HL-60 (cell line): ENCODE measurements at regions not wholly inside any gene's neighbourhood (a gene's known extent, or its start where the extent isn't known, plus 50 kb on each side); places are given as distances from the start of the nearest gene placed in this dataset.

Source experiments
- GABPA ChIP-seq: IDR thresholded peaks from 2 replicates; pipeline ENCODE4 v1.6.1; 2012; ENCODE audit warnings: low read depth
- POLR2AphosphoS5 ChIP-seq: IDR thresholded peaks from 2 replicates; pipeline ENCODE4 v1.6.1; 2012; ENCODE audit warnings: low read depth
- SPI1 ChIP-seq: IDR thresholded peaks from 2 replicates; pipeline ENCODE4 v1.6.1; 2012; ENCODE audit warnings: low read depth, mild to moderate bottlenecking, borderline replicate concordance
- TF ChIP-seq, protein P1 (sequence below): IDR thresholded peaks from one replicate; pipeline ENCODE4 v1.5.1; 2011; ENCODE audit warnings: low read length, control low read depth, inconsistent platforms; ENCODE audit not compliant: insufficient read depth

DNA sequence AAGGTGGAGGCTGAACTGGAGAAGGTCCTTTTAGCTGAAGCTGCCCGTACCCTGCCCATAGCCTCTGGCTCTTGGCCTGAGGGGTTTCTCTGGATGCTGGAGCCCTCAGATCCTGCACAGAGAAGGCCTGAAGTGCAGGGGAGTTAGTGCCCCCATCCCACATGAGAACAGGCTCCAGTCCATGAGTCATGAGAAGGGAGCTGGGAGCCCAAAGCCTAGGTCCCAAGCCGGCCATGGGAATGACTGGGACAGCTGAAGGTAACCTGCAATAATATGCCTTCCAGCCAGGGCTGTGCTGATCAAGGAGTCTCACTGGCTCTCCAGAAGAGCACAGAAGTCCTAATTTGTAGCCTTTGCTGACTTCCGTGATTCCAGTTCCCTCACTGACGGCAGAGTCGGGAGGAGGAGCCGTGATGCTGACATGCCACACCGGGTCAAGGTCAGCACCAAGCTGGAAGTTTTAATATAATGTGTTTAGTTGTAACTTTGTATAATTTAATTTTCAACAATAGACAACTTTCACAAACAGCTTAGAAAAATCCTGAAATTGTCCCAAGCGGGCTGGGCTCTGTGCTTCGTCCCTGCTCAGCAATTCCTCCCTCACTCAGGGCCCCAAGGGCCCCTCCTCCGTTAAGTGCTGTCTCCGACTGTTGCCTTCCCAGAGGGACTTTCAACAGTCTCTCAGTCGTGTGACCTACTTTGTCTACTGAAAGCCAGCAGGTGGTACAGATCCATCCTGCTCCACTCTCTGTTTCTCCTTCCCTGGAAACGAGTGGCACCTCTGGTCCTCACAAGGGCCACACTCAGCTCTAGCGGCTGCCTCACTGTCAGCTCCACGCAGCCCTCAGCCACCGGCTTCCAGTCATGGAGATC is 387.8 kb downstream of the GADD45G start:
- TF ChIP-seq, protein P1, sequence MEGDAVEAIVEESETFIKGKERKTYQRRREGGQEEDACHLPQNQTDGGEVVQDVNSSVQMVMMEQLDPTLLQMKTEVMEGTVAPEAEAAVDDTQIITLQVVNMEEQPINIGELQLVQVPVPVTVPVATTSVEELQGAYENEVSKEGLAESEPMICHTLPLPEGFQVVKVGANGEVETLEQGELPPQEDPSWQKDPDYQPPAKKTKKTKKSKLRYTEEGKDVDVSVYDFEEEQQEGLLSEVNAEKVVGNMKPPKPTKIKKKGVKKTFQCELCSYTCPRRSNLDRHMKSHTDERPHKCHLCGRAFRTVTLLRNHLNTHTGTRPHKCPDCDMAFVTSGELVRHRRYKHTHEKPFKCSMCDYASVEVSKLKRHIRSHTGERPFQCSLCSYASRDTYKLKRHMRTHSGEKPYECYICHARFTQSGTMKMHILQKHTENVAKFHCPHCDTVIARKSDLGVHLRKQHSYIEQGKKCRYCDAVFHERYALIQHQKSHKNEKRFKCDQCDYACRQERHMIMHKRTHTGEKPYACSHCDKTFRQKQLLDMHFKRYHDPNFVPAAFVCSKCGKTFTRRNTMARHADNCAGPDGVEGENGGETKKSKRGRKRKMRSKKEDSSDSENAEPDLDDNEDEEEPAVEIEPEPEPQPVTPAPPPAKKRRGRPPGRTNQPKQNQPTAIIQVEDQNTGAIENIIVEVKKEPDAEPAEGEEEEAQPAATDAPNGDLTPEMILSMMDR = no peak
- TF ChIP-seq SPI1 = no peak
- no peak for TF ChIP-seq POLR2AphosphoS5
- TF ChIP-seq GABPA = no peak
